ENCODE measurements at regions not wholly inside any gene's neighbourhood (a gene's known extent, or its start where the extent isn't known, plus 50 kb on each side); places are given as distances from the start of the nearest gene placed in this dataset.
"Not testable (repeated sequence)": the region's sequence is repeated elsewhere in the genome, so short reads cannot be mapped to it uniquely, and the experiment has no call there.

GRCh38 chr22:15772337-15772736, 82.5 kb downstream of the POTEH start:
- not testable (repeated sequence) for H3K27ac ChIP-seq

GRCh38 chr22:15775118-15775517, 85.3 kb downstream of the POTEH start:
- H3K27ac ChIP-seq: not testable (repeated sequence)

DNA sequence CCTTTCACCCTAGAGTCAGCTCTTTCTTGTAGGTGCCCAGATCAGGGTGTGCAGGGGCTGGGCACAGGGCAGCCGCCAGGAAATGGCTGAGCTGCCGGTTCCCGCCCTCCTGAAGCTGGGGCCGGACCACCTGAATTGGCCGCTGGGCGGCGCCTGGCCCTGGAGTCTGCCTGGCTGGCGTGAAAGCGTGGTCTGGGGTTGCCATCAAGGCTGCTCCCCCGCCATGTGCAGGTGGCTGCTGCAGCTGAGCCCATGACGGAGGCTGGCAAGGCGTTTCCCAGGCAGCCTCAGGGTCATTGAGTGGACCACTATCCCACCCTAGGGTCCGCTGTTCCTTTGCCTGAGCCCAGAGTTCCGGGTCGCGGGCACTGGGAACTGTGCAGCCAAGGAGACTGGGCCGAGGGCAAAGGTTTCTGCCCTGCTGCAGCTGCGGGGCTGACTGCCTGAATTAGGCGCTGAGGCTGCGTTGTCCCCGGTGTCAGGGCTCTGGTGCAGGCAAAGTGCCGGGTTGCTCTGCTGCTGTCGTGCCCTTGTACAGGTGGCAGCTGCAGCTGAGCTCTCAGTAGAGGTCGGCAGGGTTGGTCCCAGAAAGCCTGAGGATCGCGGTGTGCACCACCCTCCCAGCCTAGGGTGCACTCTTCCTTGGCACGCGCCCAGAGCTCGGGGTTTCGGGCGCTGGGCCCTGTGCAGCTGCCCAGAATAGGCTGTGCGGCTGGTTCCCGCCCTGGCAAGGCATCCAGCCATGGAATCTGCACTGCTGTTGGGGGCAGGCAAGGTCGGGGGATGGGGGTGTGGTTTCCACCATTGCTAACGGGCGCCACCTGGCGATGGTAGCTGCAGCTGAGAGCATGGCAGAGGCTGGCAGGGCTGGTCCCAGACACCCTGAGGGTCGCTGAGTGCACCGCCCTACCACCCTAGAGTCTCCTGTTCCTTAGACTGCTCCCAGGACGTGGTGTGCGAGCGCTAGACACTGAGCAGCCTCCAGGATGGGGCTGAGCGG, 86.1 kb downstream of the POTEH start:
- not testable (repeated sequence) for H3K27ac ChIP-seq

DNA sequence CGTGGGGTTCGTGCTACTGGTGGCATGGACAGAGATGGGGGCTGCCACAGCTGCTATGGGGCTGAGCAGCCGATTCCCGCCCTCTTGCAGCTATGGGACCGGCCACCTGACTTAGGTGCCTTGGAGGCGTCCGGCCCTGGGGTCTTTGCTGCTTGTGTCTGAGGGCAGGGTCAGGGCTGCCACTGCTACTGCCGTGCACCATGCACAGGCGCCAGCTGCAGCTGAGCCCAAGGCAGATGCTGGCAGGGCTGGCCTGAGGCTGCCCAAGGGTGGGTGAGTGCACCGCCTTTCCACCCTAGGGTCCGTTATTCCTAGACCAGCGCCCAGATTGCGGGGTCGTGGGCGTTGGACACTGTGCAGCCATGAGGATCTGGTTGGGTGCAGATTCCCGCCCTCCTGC, 86.9 kb downstream of the POTEH start:
- peak overlapping the region; percentile 46; the same call in 1 of the 2 replicates for H3K27ac ChIP-seq

DNA sequence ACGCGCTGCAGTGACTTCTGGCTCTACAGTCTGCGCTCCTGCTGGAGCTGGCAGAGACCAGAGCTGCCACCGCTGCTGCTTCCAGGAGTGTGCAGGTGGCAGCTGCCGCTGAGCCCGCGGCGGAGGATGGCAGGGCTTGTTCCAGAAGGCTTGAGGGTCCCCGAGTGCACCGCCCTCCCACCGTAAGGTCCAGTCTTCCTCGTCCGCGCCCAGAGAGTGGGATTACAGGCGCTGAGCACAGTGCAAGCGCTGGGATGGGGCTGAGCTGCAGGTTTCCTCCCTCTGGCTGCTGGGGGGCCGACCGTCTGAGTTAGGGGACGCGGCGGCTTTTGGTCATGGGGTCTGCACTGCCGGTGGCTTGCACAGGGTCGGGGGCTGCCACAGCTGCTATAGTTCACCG, 87.3 kb downstream of the POTEH start:
- H3K27ac ChIP-seq: peak overlapping the region; percentile 46; the same call in 1 of the 2 replicates

DNA sequence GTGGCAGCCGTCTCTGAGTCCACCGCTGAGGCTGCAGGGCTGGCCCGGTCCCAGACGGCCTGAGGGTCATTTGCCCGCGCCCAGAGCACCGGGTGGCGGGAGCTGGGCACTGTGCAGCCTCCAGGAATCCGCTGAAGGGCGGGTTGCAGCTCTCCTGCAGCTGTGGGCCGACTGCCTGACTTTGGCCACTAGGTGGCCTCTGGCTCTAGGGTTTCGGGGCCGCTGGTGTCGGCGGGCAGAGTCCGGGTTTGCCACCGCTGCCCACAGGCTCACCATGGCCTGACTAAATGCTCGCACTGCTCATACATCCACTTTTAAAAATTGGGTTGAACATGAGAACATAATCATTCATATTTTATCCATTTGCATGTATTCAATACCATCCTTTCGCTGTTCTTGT, 87.7 kb downstream of the POTEH start:
- not testable (repeated sequence) for H3K27ac ChIP-seq

- not testable (repeated sequence) for H3K27ac ChIP-seq
Observed at GRCh38 chr22:15778366-15778765, 88.5 kb downstream of the POTEH start.

GRCh38 chr22:15781652-15782051, 91.8 kb downstream of the POTEH start:
- H3K27ac ChIP-seq: not testable (repeated sequence)

DNA sequence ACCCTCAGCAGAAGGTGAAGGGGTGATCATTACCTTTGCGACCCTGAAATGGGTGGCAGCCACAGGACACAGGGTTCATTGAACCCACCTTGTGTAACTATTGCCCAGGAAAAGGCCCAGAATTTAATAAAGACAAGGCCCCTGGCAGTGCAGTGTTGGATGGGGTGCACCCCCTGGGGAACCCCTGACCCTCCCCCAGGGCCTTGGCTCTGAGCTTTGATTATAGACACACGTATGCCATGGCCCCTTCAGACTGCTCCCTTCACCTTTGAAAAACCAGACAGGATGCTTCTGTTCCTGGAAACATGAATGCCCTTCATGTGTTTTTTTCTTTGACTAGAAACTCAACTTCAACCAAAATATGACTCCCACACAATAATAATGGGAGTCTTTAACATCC, 93.1 kb downstream of the POTEH start:
- not testable (repeated sequence) for H3K27ac ChIP-seq

DNA sequence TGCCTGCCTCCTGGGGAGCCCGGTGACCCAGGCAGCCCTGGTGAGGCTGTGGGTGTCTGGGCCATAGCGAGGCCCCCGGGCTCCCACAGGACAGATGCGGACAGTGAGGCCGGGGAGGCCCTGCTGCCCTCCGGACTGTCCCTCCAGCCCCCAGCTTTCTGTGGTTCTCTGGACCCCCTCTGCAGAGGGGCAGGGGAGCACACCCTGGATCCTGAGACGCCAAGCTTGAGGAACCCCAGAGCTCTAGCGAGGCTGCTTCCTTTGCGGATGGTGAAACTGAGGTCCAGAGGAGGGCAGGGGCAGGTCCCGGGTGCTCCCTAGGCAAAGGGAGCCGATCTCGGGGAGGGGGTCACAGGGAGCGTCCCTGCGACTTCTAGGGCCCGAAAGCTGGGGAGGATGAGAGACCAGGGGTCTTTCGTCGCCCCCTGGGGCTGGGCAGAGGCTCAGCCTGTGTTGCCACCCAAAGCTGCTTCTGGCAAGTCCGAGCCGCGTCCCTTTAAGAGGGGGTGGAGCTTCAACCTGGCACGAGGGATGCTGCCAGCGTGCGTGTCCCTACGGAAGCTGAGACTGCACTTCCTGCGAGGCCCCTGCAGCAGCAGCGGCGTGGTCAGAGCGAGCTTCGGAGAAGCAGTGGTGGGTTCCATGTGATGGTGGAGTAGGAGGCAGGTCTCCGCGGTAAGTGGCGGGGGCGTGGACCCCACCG, 94.7 kb downstream of the POTEH start:
- not testable (repeated sequence) for H3K27ac ChIP-seq

DNA sequence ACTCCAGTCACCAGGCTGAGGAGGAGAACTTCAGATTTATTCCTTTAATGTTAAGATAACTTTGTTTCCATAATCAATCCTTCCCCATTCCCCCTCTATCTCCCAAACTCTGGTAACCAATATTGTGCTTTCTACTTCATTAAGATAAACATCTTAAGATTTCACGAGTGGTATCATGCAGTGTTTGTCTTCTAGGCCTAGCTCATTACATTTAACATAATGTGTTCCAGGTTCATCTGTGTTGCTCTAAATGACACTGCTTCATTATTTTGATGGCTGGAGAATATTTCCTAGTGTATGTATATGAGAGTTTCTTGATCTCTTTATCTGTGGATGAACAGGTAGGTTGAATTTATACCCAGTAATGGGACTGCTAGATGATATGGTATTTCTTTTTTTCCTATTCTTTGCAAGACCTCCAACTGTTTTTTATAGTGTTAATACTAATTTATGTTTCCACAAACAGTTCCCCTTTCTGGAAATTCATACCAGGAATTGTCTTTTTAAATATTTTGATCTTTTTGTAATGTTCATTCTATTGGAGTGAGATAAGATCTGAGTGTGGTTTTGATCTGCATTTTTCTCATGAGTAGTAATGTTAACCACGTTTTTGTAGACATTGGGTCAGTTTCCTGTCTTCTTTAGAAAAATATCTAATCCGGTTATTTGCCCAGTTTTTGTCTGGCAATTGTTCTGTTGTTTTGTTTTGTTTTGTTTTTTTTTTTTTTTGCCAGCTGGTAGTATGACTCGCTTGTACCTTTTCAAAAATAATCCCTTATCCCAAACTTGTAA, 97.3 kb downstream of the POTEH start:
- not testable (repeated sequence) for H3K27ac ChIP-seq

DNA sequence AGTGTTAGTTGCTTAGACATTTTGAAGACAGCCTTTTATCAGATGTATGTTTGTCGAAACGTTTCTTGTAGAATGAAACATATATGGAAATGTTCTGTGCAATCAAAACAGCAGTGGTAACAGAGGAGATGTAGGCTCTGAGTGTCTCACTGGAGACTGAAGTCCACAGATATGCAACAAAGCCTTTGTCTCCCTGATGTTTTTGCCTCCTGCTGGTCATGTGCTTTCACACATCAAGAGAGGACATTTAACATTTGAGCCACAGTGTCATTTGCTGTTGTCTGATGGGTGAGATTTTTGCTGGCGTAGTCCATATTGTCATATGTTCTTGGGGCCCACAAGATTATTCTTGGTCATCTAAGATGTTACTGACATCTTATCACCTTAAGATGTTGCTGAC, 101.7 kb downstream of the POTEH start:
- H3K27ac ChIP-seq: not testable (repeated sequence)

GRCh38 chr22:15799935-15800334, 110.1 kb downstream of the POTEH start:
- not testable (repeated sequence) for H3K27ac ChIP-seq

DNA sequence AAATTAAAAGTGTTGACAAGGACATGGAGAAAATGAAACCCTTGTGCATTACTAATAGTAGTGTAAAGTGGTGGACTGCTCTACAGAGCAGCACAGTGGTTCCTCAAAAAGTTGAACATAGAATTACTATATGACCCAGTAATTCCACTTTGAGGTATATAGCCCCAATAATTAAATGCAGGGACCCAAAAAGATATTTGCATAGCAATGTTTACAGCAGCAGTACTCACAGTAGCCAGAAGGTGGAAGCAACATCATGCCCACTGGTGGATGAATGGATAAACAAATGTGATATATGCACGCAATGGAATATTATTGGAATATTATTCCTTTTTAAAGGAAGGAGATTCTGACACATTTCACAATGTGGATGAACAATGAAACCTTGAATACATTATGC, 121.3 kb downstream of the POTEH start:
- not testable (repeated sequence) for H3K27ac ChIP-seq

DNA sequence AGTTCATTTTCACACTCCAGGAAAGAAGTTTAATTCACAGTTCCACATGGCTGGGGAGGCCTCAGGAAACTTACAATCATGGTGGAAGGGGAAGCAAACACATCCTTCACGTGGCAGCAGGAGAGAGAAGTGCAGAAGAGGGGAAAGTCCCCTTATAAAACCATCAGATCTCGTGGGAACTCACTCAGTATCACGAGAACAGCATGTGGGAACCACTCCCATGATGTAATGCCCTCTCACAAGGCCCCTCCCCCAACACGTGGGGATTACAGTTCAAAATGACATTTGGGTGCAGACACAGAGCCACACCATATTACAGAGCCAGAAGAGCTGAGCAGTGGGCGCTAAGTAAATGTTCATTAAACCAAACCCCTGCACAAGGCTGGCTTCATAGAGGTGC, 126.0 kb downstream of the POTEH start:
- not testable (repeated sequence) for H3K27ac ChIP-seq

DNA sequence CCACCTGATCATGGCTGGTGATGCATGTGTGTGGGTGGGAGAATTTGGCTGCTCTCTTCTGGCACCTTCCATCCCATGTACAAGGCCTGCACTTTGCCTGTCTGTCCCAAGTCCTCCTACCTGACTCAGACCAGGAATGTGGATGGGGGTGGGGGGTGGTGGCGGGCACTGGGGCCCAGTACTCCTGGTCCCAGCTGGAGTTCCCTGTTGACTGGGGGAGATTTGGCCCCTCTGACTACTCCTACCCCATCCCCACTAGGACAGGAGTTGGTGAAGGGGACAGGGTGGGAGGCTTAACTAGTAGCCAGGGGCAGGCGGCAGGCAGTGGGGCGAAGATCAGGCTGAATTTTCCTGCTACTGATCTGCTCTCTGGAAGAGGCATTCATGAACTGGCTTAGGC, 126.6 kb downstream of the POTEH start:
- not testable (repeated sequence) for H3K27ac ChIP-seq

DNA sequence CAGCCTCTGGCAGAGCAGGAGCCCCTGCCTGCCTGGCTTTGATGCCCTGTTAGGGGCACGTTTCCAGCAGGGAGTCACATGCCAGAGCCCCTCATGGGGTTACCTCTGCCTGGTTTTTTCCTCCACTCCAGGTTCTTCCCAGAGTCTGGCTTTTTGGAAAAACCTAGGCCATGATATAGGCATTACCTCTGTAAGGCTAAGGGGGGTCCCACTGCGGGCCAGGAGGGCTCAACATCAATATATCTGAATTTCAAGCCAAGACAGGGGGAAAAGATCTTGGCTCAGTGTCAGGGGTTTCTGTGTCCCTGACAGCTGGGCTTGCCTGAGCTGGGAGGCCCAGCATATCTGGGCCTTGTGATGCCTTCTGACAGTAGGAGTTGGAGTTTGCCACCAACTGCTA, 127.4 kb downstream of the POTEH start:
- H3K27ac ChIP-seq: not testable (repeated sequence)

DNA sequence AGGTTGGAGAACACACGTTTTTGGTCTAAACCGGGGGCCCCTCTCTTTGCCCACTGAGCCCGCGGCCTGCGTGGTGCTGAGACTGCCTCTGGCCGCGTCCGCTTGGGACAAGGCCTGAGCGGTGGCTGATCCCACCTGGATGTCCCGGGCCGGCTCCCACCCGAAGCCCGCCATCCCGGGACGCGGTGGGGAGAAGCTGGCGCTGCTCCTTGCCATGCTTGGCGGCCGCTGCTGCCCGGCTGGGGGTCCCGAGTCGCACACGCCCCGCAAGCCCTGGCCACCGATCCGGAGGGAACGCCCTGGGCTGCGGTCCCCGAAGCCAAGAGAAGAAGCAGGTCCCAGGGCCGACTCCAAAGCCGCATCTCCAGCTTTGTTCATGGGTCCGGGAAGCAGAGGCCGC, 130.1 kb downstream of the POTEH start:
- H3K27ac ChIP-seq: not testable (repeated sequence)

GRCh38 chr22:15821088-15821487, 131.3 kb downstream of the POTEH start:
- not testable (repeated sequence) for H3K27ac ChIP-seq

GRCh38 chr22:15822001-15822400, 132.2 kb downstream of the POTEH start:
- H3K27ac ChIP-seq: not testable (repeated sequence)

DNA sequence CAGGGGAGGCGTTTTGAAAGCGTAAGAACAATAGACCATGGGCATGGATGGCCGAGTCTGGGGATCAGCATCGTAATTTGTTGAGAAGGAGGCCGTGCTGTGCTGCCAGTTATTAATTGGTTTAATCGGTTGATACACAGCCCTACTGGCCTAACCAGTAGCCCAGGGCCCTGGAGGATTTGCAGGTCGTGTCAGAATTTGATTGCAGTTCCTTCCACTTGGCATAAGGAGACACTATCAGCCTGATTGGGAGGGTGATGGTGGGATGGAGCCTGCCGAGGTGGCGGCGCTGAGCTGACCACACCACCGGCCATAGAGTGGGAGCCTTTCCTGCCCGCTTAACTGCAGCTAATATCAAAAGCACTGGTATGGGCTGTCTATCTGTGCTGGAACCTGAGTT, 133.4 kb downstream of the POTEH start:
- not testable (repeated sequence) for H3K27ac ChIP-seq

GRCh38 chr22:15832235-15832634, 142.4 kb downstream of the POTEH start:
- not testable (repeated sequence) for H3K27ac ChIP-seq
